CD4-positive, alpha-beta T cell (primary cell): ENCODE measurements at regions not wholly inside any gene's neighbourhood (a gene's known extent, or its start where the extent isn't known, plus 50 kb on each side); places are given as distances from the start of the nearest gene placed in this dataset.

Experiments
- ATAC-seq: fragments of 200-7000 bp; cut with Tn5 transposase; one replicate; pipeline ENCODE4 v1.10.0; 2022; ENCODE audit warnings: mild to moderate bottlenecking; ENCODE audit not compliant: poor library complexity
- CTCF ChIA-PET: fragments of 350-600 bp; sonication (Branson Sonifier 250); formaldehyde crosslinking; loops from one replicate; lab custom pipeline; 2021; ENCODE audit warnings: antibody characterized with exemption, inconsistent platforms; lab: Charles Lee
- POLR2A ChIA-PET: fragments of 350-600 bp; sonication (Branson Sonifier 250); formaldehyde crosslinking; loops from one replicate; lab custom pipeline; 2021; ENCODE audit warnings: antibody characterized with exemption, inconsistent platforms; lab: Charles Lee
- DNase-seq, 14 experiments: peaks; one replicate each; pipeline ENCODE4 v3.0.0-alpha.2; 2013 to 2020; ENCODE audit warnings: mixed read lengths in 2 of 14
- H3K27ac ChIP-seq, 2 donors: one replicate each; pipeline versions ENCODE4 v1.5.1 to v1.7.0; 2013; ENCODE audit warnings: low read length in 2 of 2, low read depth in 1 of 2, mild to moderate bottlenecking in 1 of 2
- H3K27me3 ChIP-seq, 2 experiments: 1 replicate in 1 of 2; 2 replicates in 1 of 2; pipeline versions ENCODE4 v1.6.1 to v1.7.0; 2013; ENCODE audit warnings: low read length in 2 of 2, control low read depth in 1 of 2, mild to moderate bottlenecking in 1 of 2, moderate library complexity in 1 of 2; ENCODE audit not compliant: insufficient read depth in 2 of 2, control insufficient read depth in 1 of 2
- H3K36me3 ChIP-seq: one replicate; pipeline ENCODE4 v1.6.1; 2013; ENCODE audit warnings: low read length, control low read depth; ENCODE audit not compliant: insufficient read depth
- H3K4me1 ChIP-seq: one replicate; pipeline ENCODE4 v1.6.1; 2013; ENCODE audit warnings: low read length, control low read depth; ENCODE audit not compliant: insufficient read depth
- H3K4me3 ChIP-seq: one replicate; pipeline ENCODE4 v1.5.1; 2013; ENCODE audit warnings: mild to moderate bottlenecking, low read length, moderate library complexity
- H3K9me3 ChIP-seq, 2 experiments: 1 replicate in 1 of 2; 2 replicates in 1 of 2; pipeline versions ENCODE4 v1.6.1 to v1.7.0; 2013; ENCODE audit warnings: low read length in 2 of 2, mild to moderate bottlenecking in 2 of 2, control low read depth in 1 of 2, moderate library complexity in 1 of 2; ENCODE audit not compliant: control insufficient read depth in 1 of 2, insufficient read depth in 1 of 2
- H3K27ac Mint-ChIP-seq: one replicate; pipeline ENCODE4 v1.8.0; 2020; ENCODE audit warnings: mixed read lengths
- H3K27me3 Mint-ChIP-seq: one replicate; pipeline ENCODE4 v1.8.0; 2021; ENCODE audit warnings: mixed read lengths
- H3K36me3 Mint-ChIP-seq: one replicate; pipeline ENCODE4 v1.8.0; 2021; ENCODE audit warnings: low read depth, mixed read lengths
- H3K4me1 Mint-ChIP-seq: one replicate; pipeline ENCODE4 v1.8.0; 2021; ENCODE audit warnings: low read depth, mixed read lengths
- H3K4me3 Mint-ChIP-seq: one replicate; pipeline ENCODE4 v1.8.0; 2020; ENCODE audit warnings: mild to moderate bottlenecking, mixed read lengths
- H3K9me3 Mint-ChIP-seq: one replicate; pipeline ENCODE4 v1.8.0; 2020; ENCODE audit warnings: mixed read lengths
- CTCF ChIP-seq: fragments of 200-600 bp; IDR thresholded peaks from one replicate; pipeline ENCODE4 v1.8.0; 2022; ENCODE audit warnings: antibody characterized with exemption, mild to moderate bottlenecking
- intact Hi-C, 2 experiments: fragments of 100-400 bp; cut with DNase I in 1 of 2; cut with micrococcal nuclease in 1 of 2; formaldehyde crosslinking; loops; one replicate each; pipeline versions ENCODE4 v1.15.1 to v1.9.0; 2023 to 2025; cut with DNase I, micrococcal nuclease

- no peaks in the 10 kb centered on the region for H3K36me3 Mint-ChIP-seq
- intact Hi-C loops, result no loop called here
- CTCF ChIA-PET, result no interaction called here
Measured at GRCh38 chr6:23415819-23416427, 710.1 kb upstream of the NRSN1 start.

GRCh38 chr6:23417133-23417532, 708.9 kb upstream of the NRSN1 start:
- Mint-ChIP-seq H3K4me3 (no peak overlapping the region), H3K27me3 (no peaks in the 10 kb centered on the region), H3K36me3 (no peaks in the 10 kb centered on the region), H3K27ac (no peak overlapping the region), H3K9me3 (no peaks in the 10 kb centered on the region), H3K4me1 (no peaks in the 10 kb centered on the region)
- H3K27me3 ChIP-seq, result no peaks in the 10 kb centered on the region
- TF ChIP-seq CTCF, result no peak
- H3K4me1 ChIP-seq, result no peaks in the 10 kb centered on the region
- H3K36me3 ChIP-seq, result no peaks in the 10 kb centered on the region
- POLR2A ChIA-PET, result no interaction called here
- ATAC-seq (no peak), DNase-seq (no peak)
- CTCF ChIA-PET, result no interaction called here
- intact Hi-C loops, result no loop called here
- no peak overlapping the region for H3K27ac ChIP-seq
- H3K4me3 ChIP-seq, result no peak overlapping the region
- H3K9me3 ChIP-seq, result peaks cover 0 to 4% of the 10 kb centered on the region in 2 experiments

More at GRCh38 chr6:23415819-23416427, 710.1 kb upstream of the NRSN1 start:
- DNase-seq (no peak), ATAC-seq (no peak)
- Histone ChIP-seq H3K27me3 (no peaks in the 10 kb centered on the region), H3K4me3 (no peak overlapping the region), H3K9me3 (no peaks in the 10 kb centered on the region), H3K36me3 (no peaks in the 10 kb centered on the region), H3K27ac (no peak overlapping the region), H3K4me1 (no peaks in the 10 kb centered on the region)
- Mint-ChIP-seq H3K4me3 (no peak overlapping the region), H3K9me3 (no peaks in the 10 kb centered on the region), H3K27ac (no peak overlapping the region), H3K4me1 (no peaks in the 10 kb centered on the region), H3K27me3 (no peaks in the 10 kb centered on the region)
- POLR2A ChIA-PET, result no interaction called here
- TF ChIP-seq CTCF, result no peak

- no peak overlapping the region for H3K27ac Mint-ChIP-seq
- Histone ChIP-seq H3K4me3 (no peak overlapping the region), H3K27me3 (no peaks in the 10 kb centered on the region), H3K36me3 (no peaks in the 10 kb centered on the region), H3K4me1 (no peaks in the 10 kb centered on the region), H3K9me3 (peaks cover 0 to 4% of the 10 kb centered on the region in 2 experiments), H3K27ac (no peak overlapping the region)
- H3K27me3 Mint-ChIP-seq, result no peaks in the 10 kb centered on the region
- H3K4me3 Mint-ChIP-seq, result no peak overlapping the region
- ChIA-PET POLR2A (no interaction called here), CTCF (no interaction called here)
- no peaks in the 10 kb centered on the region for H3K4me1 Mint-ChIP-seq
- no peak for DNase-seq
- H3K9me3 Mint-ChIP-seq, result no peaks in the 10 kb centered on the region
- no peak for TF ChIP-seq CTCF
- ATAC-seq, result no peak
- H3K36me3 Mint-ChIP-seq, result no peaks in the 10 kb centered on the region
- intact Hi-C loops, result no loop called here
Measured at GRCh38 chr6:23418095-23418494, 707.9 kb upstream of the NRSN1 start.
